ENCODE measurements at regions not wholly inside any gene's neighbourhood (a gene's known extent, or its start where the extent isn't known, plus 50 kb on each side); places are given as distances from the start of the nearest gene placed in this dataset.

GRCh38 chr14:49218436-49219092 is 367.6 kb downstream of the RPS29 start:
- TF ChIP-seq TAF1 (IDR thresholded peaks at IDR 0.05; ENCODE audit: borderline replicate concordance, low read depth, low read length) (no peak), CTCF (IDR thresholded peaks at IDR 0.05) (no peak), MAX (IDR thresholded peaks at IDR 0.05; ENCODE audit: low read depth) (no peak), GABPA (IDR thresholded peaks at IDR 0.05; ENCODE audit: low read depth) (no peak)

Data from SK-N-SH (cell line).